ENCODE measurements at regions not wholly inside any gene's neighbourhood (a gene's known extent, or its start where the extent isn't known, plus 50 kb on each side); places are given as distances from the start of the nearest gene placed in this dataset.

DNA sequence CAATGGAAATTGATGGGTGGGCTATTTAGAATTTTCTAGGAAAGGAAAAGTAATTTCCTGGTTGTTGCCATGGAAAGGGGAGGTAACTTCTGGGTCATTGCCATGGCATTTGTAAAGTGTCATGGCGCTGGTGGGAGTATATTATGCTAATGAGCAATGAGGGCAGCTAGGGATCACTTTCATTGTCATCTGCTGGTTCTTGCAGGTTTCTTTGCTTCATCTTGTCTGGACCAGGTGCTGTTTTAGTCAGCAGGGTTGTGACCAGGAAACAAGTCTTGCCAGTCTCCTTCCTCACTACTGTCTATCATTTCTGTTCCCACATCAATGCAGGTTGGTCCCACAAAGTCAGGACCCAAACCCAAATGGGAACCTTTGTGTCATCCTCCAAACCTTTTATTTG is 237.6 kb upstream of the C11orf87 start:
- DNase-seq: no peak

DNA sequence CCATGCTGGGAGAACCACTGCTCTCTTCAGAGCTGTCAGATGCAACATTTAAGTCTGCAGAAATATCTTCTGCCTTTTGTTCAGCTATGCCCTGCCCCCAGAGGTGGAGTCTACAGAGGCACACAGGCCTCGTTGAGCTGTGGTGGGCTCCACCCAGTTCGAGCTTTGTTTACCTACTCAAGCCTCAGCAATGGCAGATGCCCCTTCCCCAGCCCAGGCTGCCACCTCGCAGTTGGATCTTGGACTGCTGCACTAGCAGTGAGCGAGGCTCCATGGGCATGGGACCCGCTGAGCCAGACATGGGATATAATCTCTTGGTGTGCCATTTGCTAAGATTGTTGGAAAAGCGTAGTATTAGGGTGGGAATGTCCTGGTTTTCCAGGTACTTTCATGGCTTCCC is 229.1 kb upstream of the C11orf87 start:
- no peak for DNase-seq

DNA sequence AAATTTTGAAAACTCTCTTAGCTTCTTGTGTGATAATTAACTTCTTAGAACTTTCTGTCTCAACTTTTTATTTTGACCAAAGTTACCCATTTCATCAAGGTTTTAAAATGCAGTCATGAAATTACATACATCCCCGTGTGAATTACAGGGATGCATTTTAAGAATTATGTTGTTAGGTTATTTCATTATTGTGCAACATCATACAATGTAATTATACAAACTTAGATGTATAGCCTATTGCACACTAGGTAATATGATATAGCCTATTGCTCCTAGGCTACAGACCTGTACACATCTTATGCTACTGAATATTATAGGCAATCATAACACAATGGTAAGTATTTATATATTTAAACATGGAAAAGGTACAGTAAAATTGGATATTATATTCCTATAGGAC is 228.1 kb upstream of the C11orf87 start:
- no peak for DNase-seq

- no peak for DNase-seq
These were observed 226.0 kb upstream of the C11orf87 start for GRCh38 chr11:109196016-109196415.

DNA sequence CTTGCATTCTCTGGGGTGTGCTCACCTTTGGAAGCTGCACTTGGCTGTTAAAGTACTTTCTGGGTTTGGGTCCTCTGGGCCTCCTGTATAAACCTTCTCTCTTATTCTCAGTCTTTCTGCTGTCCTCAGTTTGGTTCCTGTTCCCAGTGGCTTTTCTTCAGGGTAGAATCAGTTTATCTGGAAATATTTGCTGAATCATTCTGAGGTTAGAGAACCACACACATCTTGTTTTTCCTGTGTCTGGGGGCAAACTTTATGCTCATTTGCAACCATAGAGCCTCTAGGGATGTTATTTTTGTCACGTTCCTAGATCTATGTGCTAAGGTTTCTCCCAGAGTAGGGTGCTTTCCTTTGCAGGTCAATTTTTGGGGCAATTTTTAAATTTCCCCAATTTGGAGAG is 224.3 kb upstream of the C11orf87 start:
- DNase-seq: no peak

GRCh38 chr11:109203176-109203575 is 218.8 kb upstream of the C11orf87 start:
- no peak for DNase-seq

DNA sequence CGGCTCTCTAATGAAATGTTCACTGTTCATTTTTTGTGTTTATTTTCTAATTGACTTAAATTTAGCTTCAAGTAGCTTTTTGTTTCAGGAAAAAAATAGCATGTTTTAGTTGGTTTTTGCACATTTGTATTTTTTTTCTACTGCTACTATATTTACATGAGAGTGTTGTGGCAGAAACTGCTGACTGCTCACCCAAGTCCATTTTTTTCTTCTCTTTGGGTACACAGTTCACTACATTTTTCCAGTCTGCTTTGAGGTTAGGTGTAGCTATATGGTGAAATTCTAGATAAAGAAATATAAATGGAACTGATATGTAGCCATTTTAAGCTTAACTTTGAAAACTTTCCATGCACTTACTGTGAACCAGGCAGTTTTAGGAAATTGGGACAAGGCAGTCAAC is 216.7 kb upstream of the C11orf87 start:
- no peak for DNase-seq

DNA sequence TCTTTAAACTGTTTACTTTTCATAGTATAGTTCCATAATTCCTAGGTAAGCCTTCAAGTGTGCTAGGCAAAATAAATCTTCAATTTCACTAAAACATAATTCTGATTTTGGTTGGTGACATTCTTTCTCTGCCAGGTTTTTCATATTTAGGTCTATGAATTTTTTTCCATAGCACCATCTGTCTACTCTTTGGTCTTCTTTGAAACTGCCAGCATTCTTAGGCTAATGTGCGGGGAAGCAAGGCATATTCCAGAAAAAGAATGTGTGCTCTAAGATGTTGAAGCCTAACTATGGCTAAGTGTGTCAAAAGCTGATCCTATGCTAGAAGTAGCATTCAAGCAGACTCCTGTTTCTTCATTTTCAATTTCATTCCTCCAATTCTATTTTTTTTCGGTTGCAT is 213.9 kb upstream of the C11orf87 start:
- no peak for DNase-seq

- no peak for DNase-seq
These were observed 212.4 kb upstream of the C11orf87 start for GRCh38 chr11:109209572-109209971.

DNA sequence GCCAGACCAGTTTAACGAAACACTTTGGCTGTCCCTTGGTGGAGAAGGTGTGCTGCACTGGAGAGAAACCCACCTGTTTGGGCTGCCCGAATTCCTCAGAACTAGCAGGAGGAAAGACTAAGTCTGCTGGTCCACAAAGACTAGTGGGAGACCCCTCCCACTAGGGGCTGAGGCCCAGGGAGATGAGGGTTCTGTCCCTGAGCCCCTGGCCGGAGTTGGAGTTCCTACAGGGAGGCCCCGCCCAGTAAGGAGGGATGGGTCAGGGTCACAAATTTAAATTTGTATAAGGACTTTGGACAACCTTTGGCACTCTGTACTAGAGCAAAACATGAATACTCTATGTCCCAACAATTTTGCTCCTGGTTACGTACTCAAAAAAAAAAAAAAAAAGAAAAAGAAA is 200.8 kb upstream of the C11orf87 start:
- DNase-seq: no peak

- DNase-seq: no peak
These were observed 199.2 kb upstream of the C11orf87 start for GRCh38 chr11:109222761-109223160.

DNA sequence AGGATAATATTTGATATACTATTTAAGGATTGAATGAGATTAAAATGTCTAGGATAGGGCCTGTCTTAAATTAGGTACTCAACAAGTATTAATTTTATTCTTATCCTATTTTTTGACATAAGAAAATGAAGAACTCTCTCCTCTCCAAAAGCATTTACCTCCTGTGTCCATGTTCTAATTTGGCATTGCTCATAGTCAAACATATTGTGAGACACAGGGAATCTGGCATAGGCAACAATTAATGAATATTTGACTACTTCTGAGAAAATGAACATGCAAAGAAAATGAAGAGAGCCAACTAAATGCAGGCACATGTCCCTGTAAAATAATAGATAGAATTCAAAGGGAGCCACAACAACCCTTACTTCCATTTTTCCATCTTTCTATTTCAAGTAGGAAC is 198.5 kb upstream of the C11orf87 start:
- DNase-seq: no peak

DNA sequence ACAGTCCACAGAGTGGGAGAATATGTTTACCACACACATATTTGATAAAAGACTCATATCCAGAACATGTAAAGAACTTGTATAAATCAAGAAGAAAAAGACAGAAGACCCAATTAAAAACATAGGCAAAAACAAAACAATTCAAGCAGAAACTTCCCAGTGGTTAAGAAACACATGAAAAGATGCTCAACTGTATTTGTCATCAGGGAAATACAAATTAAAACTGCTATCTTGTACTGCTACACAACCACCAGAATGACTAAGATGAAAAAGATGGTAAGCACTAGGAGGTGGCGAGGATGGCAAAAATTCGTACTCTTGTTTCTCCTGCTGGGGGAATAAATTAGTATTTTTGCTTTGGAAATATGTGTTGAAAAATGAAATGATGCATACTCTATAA is 192.3 kb upstream of the C11orf87 start:
- DNase-seq: no peak

GRCh38 chr11:109236188-109236587 is 185.8 kb upstream of the C11orf87 start:
- no peak for DNase-seq

- DNase-seq: no peak
These were observed 185.3 kb upstream of the C11orf87 start for GRCh38 chr11:109236696-109237095.

- no peak for DNase-seq
These were observed 184.4 kb upstream of the C11orf87 start for GRCh38 chr11:109237636-109238035.

GRCh38 chr11:109241988-109242536 is 179.9 kb upstream of the C11orf87 start:
- no peak for DNase-seq

DNA sequence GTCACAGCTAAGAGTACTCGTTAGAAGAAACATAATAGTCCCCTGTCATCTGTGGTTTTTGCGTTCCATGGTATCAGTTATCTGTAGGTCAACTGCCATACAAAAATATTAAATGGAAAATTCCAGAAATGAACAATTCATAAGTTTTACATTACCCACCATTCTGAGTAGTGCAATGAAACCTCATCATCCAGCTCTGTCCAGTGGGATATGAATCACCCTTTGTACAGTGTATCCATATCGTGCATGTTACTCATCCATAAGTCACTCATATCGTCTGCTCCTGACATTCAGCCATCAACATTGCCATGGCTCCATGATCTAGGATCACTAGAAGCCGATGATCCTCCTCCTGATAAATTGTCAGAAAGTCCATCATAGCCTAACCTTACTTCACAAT is 174.9 kb upstream of the C11orf87 start:
- no peak for DNase-seq

DNA sequence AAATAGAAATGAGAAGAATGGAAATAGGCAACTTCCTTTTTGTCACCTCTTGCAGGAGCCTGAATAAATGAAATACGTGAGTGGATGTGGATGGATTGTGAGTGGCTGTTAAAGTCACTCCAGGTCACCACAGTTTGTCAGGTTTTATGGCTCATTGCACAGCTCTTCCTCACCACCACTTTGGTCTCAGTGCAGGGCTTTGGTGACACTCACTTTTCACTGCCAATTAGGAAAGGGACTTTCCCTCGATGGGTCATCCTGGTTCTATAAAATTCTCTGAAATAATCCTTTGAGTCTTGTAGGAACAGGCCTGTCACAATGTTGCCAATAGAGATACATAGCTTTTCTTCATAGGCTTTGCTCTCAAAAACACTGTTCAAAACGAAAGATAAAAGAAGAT is 172.4 kb upstream of the C11orf87 start:
- no peak for DNase-seq

GRCh38 chr11:109251230-109251629 is 170.8 kb upstream of the C11orf87 start:
- no peak for DNase-seq

DNA sequence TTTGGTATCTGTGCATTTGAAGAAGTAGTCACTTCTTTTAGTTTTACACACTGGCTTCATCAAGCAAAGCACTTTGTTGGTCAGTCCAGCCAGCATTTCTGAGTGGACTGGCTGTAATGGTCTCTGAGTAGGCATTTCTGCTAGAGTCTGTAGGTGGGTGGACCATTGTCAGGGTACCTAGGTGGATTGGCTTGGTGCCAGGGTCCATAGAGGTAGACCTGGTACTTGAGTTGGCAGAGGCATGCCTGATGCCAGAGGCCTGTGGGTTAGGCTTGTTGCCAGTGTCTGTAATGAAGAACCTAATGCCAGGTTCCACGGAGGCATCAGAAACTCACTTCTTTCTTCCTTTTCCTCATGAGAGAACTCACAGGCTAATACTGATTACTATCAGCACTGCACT is 157.9 kb upstream of the C11orf87 start:
- DNase-seq: no peak

GRCh38 chr11:109267293-109268095 is 154.5 kb upstream of the C11orf87 start:
- no peak for DNase-seq

DNA sequence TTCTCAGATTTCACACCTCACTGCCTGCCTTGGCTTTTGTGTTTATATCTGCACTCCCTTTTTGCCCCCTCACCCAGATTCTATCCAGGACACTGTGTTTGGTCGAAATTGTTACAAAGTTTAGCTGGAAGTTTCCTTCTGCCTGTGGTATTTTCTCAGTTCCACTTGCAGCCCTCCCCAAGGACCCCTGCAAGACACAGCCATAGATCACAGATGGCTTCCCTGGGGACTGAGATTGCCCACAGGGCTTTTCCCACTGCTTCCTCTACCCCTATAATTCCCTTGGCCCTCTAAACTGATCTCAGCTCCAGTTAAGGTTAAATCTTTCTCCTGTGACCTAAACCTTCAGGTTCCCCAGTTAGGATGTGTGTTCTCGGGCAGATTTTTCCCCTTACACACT is 146.1 kb upstream of the C11orf87 start:
- DNase-seq: no peak

DNA sequence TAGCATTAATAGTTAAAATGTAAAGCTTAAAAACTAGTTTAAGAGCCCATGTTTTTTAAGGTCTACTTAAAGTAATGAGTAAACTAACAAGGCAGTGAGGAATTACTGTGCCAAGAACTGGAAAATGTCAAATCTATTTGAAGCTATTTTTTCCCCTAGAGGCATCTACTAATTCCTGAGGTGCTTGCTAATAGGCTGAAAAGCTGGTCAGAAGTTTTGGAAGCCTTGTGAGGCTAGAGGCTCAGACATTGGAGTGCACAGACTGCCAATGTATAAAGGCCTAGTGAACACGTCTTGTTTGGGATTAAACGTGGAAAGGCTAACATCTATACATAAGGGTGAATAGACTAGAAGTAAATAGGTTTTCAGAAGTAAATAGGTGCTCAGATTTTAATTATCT is 136.5 kb upstream of the C11orf87 start:
- no peak for DNase-seq

GRCh38 chr11:109291553-109291952 is 130.4 kb upstream of the C11orf87 start:
- DNase-seq: no peak

All from CD4-positive, alpha-beta T cell treated with Interleukin-12 subunit alpha and Interleukin-12 subunit beta, for 1 hour (primary cell).